ENCODE measurements at regions not wholly inside any gene's neighbourhood (a gene's known extent, or its start where the extent isn't known, plus 50 kb on each side); places are given as distances from the start of the nearest gene placed in this dataset.
"Not testable (repeated sequence)": the region's sequence is repeated elsewhere in the genome, so short reads cannot be mapped to it uniquely, and the experiment has no call there.

DNA sequence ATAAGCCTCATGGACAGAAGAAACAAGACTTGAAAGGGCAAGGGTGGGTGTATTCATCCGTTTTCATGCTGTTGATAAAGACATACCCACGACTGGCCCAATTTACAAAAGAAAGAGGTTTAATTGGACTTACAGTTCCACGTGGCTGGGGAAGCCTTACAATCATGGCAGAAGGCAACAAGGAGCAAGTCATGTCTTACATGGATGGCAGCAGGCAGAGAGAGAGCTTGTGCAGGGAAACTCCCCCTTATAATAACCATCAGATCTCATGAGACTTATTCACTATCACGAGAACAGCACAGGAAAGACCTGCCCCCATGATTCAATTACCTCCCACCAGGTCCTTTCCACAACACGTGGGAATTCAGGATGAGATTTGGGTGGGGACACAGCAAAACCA, 78.2 kb upstream of the PDZD8 start:
- Mint-ChIP-seq H3K36me3 (peaks cover 0 to 19% (median 0%) of the 10 kb centered on the region in 3 donors), H3K27me3 (peaks cover 5 to 51% (median 27%) of the 10 kb centered on the region in 5 donors), H3K9me3 (peaks cover 7 to 26% (median 10%) of the 10 kb centered on the region in 9 donors)
- H3K4me1 Mint-ChIP-seq, DNase-seq, H3K27ac Mint-ChIP-seq, POLR2A ChIA-PET, ATAC-seq, H3K4me3 Mint-ChIP-seq: not testable (repeated sequence)

DNA sequence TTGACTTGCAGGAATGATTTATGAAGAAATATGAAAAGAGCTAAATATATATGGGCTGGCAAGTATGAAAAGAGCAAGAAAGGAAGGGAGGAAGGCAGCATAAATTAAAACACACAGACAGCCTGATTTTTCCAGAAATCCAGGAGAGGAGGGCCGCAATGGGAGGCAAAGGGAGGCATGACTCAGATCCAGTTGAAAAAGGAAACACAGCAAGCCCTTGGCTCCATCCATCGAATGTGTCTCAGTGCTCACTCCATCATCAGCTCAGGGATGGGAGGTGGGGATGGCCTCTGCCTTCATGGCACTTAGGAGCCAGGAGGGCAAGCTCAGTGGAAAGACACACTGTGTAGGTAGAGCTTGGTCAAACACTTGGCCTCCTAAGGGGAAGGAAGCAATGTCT, 75.7 kb upstream of the PDZD8 start:
- no peak overlapping the region for H3K27ac Mint-ChIP-seq
- H3K27me3 Mint-ChIP-seq = peaks cover 5 to 34% (median 25%) of the 10 kb centered on the region in 5 donors

DNA sequence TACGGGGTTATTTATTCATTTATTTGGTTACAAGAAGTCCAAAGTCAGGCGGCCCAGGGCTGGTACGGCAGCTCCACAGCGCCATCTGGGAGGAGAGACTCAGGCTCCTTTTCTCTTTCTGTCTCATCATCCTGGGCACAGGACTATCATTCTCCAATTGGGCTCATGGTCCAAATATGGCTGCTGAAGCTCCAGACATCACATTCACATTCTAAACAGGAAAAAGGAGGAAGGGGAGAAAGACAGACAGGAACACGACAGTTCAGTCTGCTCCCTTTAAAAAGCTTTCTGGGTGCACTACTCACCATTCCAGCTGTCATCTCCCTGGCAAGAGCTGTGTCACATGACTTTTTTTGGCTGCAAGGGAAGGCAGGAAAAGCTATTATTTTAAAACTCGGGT, 74.4 kb upstream of the PDZD8 start:
- Mint-ChIP-seq H3K9me3 (peaks cover 17 to 64% (median 41%) of the 10 kb centered on the region in 9 donors), H3K36me3 (peaks cover 0 to 56% (median 3%) of the 10 kb centered on the region in 3 donors), H3K4me3 (no peak overlapping the region), H3K27me3 (peaks cover 6 to 38% (median 21%) of the 10 kb centered on the region in 5 donors), H3K27ac (no peak overlapping the region), H3K4me1 (peaks cover 0 to 1% (median 0%) of the 10 kb centered on the region in 4 donors)
- POLR2A ChIA-PET = no interaction called here
- ATAC-seq (no peak), DNase-seq (no peak)

More for the DNA sequence above, 75.7 kb upstream of the PDZD8 start:
- DNase-seq (no peak), ATAC-seq (no peak)
- Mint-ChIP-seq H3K36me3 (peaks cover 0 to 44% (median 0%) of the 10 kb centered on the region in 3 donors), H3K4me3 (no peak overlapping the region), H3K9me3 (peaks cover 15 to 51% (median 30%) of the 10 kb centered on the region in 9 donors), H3K4me1 (peaks cover 0 to 1% (median 0%) of the 10 kb centered on the region in 4 donors)
- POLR2A ChIA-PET = no interaction called here

DNA sequence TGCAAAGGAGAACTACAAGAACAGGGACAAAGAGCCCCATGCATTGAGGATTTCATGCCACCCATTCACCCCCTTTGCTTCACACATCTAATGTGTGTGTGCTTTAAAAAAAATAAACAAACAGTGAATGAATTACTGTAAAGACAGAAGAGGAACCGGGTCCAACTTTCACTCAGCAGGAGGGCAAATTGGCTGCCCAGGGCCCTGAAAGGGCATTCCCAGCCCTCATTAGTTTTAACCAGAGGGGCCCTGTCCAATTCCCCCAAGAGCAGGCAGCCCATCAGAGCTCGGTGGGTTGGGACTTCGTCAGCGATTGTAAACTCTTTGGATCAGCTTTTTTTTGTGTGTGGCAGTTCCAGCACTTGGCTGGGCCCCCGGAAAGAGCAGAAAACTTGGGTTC, 73.6 kb upstream of the PDZD8 start:
- ATAC-seq (no peak), DNase-seq (no peak)

DNA sequence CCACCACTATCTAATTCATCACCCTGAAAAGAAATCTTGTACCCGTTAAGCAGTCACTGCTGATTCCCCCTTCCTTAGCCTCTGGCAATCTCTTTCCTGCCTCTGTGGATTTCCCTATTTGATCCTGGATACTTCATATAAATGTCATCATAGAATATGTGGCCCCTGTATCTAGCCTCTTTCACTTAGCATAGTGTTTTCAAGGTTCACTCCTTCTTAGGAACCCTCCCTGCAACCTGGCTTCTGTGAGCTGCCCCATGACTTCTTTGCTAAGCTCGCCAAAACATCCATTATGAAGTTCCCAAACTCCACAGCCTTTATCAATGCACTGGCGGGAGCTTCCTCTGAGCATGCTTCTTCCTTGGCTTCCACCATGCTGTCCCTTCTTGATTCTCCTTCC, 70.8 kb upstream of the PDZD8 start:
- peaks cover 12 to 49% (median 38%) of the 10 kb centered on the region in 9 donors for H3K9me3 Mint-ChIP-seq
- POLR2A ChIA-PET = no interaction called here
- DNase-seq (no peak), ATAC-seq (no peak)
- H3K27me3 Mint-ChIP-seq = peaks cover 12 to 55% (median 35%) of the 10 kb centered on the region in 5 donors
- H3K4me1 Mint-ChIP-seq = peaks cover 0 to 9% (median 2%) of the 10 kb centered on the region in 4 donors
- H3K27ac Mint-ChIP-seq = no peak overlapping the region
- H3K4me3 Mint-ChIP-seq = no peak overlapping the region
- H3K36me3 Mint-ChIP-seq = peaks cover 0 to 50% (median 3%) of the 10 kb centered on the region in 3 donors

More for the DNA sequence above, 73.6 kb upstream of the PDZD8 start:
- POLR2A ChIA-PET = no interaction called here
- Mint-ChIP-seq H3K27me3 (peaks cover 6 to 39% (median 20%) of the 10 kb centered on the region in 5 donors), H3K9me3 (peaks cover 17 to 62% (median 43%) of the 10 kb centered on the region in 9 donors), H3K36me3 (peaks cover 0 to 54% (median 3%) of the 10 kb centered on the region in 3 donors), H3K27ac (no peak overlapping the region), H3K4me1 (peaks cover 0 to 1% (median 0%) of the 10 kb centered on the region in 4 donors), H3K4me3 (no peak overlapping the region)

DNA sequence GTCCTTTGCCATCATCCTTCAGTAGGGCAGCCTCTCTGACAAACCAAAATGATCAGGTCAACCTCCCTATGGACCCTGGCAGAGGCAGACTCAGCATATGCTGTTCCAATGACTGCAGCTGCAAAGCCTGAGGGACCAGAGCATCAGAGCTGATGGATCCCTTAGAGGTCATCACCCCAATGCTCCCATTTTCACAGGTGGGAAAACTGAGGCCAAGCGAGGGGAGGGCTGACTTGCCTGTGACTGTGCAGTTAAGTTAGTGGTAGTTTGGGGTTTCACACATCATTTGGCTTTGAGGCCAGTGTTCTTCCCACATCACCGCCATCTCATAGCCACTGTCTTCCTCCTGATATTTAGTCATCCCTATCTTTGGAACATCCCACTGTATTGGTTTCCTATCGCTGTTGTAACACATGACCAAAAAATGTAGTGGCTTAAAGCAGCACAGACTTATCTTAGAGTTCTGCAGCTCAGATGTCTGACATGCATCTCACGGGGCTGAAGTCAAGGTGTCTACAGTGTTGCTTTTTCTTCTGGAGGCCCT, 69.3 kb upstream of the PDZD8 start:
- no peak overlapping the region for H3K27ac Mint-ChIP-seq
- POLR2A ChIA-PET = no interaction called here
- H3K9me3 Mint-ChIP-seq = peaks cover 10 to 49% (median 38%) of the 10 kb centered on the region in 9 donors
- H3K36me3 Mint-ChIP-seq = peaks cover 0 to 45% (median 3%) of the 10 kb centered on the region in 3 donors
- peaks cover 0 to 9% (median 2%) of the 10 kb centered on the region in 4 donors for H3K4me1 Mint-ChIP-seq
- peaks cover 13 to 49% (median 28%) of the 10 kb centered on the region in 5 donors for H3K27me3 Mint-ChIP-seq
- no peak for ATAC-seq
- no peak for DNase-seq
- no peak overlapping the region for H3K4me3 Mint-ChIP-seq

DNA sequence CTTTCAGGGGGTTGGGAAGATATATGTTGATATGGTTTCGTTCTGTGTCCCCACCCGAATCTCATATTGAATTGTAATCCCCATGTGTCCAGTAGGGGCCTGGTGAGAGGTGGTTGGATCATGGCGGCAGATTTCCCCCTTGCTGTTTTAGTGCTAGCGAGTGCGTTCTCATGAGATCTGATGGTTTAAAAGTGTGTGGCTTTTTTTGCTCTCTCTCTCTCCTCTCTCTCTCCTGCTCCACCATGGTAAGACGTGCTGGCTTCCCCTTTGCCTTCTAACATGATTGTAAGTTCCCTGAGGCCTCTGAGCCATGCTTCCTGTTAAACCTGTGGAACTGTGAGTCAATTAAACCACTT, 68.4 kb upstream of the PDZD8 start:
- POLR2A ChIA-PET = no interaction called here
- Mint-ChIP-seq H3K4me1 (peaks cover 0 to 9% (median 2%) of the 10 kb centered on the region in 4 donors), H3K27me3 (peaks cover 13 to 54% (median 27%) of the 10 kb centered on the region in 5 donors), H3K4me3 (peak overlapping the region in 1 of 10 donors; percentile 53), H3K9me3 (peaks cover 10 to 44% (median 37%) of the 10 kb centered on the region in 9 donors), H3K36me3 (peaks cover 0 to 43% (median 3%) of the 10 kb centered on the region in 3 donors), H3K27ac (no peak overlapping the region)
- no peak for DNase-seq
- no peak for ATAC-seq

DNA sequence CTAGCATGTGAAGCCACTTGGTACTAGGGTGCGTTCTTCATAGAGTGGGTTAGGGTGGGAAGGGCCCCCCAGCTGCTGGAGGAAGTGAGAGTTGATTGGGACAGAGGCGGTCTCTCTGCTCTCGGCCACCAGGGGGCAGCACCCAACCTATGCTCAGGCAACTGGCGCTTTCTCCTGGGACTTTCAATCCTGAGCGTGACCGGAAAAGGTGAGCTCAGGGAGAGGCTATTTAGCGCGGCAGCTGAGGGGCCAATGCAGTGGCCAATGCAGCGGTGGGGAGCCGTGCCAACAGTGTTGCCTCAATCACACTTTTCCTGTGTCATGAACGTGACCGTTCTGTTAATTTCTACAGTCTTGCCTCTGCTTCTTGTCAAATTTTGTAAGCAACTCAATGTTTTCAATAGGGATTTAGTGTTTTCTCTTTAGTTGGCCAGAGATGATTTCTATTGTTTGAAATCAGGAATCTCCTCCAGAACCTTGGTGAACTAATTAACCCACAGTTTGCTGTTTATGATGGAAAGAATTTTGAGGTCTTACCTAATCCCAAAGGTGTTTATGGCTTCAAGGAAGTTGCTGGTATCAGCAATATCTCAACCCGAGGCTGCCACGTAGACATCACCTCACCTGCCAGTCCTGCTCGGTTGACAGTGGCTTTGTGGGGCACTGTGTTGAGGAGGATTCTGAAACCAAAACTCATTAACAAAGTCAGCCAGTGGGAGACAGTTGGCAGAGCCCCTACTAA, 67.9 kb upstream of the PDZD8 start:
- ATAC-seq (no peak), DNase-seq (peak in 9 of 10 donors; percentile 6 to 45 (median 25))
- peaks cover 8 to 39% (median 33%) of the 10 kb centered on the region in 9 donors for H3K9me3 Mint-ChIP-seq
- no peak overlapping the region for H3K27ac Mint-ChIP-seq
- peaks cover 13 to 54% (median 26%) of the 10 kb centered on the region in 5 donors for H3K27me3 Mint-ChIP-seq
- peaks cover 0 to 9% (median 2%) of the 10 kb centered on the region in 4 donors for H3K4me1 Mint-ChIP-seq
- peak overlapping the region in 5 of 10 donors; percentile 17 to 36 (median 24) for H3K4me3 Mint-ChIP-seq
- peaks cover 0 to 38% (median 3%) of the 10 kb centered on the region in 3 donors for H3K36me3 Mint-ChIP-seq
- POLR2A ChIA-PET = no interaction called here

DNA sequence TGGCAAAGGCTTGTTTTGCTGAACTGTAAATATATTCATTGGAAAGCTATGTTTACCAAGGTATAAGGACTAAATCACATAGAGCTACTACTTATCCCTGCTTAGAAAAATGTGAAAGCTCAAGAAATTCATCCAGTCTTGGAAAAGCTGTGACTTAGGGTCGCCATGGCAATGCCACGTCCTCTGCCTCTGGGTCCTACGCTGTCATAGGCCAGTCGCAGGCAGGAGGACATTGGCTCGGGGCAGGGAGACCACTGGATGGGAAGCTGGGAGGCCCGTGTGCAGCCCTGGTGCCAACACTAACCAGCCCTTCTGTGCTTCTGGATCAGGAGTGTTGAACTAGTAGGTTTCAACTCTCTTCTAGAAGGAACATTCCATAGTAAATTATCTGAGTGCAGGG, 67.3 kb upstream of the PDZD8 start:
- no peak overlapping the region for H3K27ac Mint-ChIP-seq
- H3K4me3 Mint-ChIP-seq = peak overlapping the region in 1 of 10 donors; percentile 36
- ATAC-seq (no peak), DNase-seq (no peak)
- H3K4me1 Mint-ChIP-seq = peaks cover 0 to 9% (median 2%) of the 10 kb centered on the region in 4 donors
- peaks cover 0 to 32% (median 3%) of the 10 kb centered on the region in 3 donors for H3K36me3 Mint-ChIP-seq
- peaks cover 8 to 35% (median 29%) of the 10 kb centered on the region in 9 donors for H3K9me3 Mint-ChIP-seq
- peaks cover 13 to 54% (median 26%) of the 10 kb centered on the region in 5 donors for H3K27me3 Mint-ChIP-seq
- POLR2A ChIA-PET = no interaction called here

DNA sequence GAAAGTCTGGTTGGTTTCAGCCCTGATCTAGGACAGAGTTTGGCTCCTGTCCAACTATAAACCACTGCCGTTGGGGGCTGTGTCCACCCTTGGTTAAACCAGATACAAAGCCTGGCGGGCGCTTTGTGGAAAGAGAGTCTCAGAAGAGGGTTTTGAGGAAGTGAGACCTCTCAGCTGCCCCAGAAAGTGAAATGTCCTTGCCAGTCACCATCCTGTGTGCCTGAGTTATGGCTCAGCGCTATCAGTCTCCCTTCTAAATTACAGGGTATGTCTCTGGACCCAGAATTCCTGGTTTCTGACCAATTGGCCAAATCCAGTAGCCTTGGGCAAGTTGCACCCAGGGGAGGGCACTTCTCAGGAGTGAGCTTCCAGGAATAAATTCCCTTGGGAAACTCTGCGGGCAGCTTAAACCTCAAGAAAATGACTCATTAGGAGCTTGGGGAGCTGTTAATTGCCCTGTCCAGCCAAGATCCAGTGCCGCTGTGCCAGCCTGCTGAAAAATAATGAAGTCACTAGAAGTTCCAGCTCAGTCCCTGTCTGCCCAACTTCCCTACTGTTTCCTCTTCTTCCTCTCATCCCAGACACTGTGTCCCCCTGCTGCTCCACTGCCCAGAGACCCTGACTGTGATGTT, 66.7 kb upstream of the PDZD8 start:
- H3K36me3 Mint-ChIP-seq = peaks cover 0 to 26% (median 3%) of the 10 kb centered on the region in 3 donors

DNA sequence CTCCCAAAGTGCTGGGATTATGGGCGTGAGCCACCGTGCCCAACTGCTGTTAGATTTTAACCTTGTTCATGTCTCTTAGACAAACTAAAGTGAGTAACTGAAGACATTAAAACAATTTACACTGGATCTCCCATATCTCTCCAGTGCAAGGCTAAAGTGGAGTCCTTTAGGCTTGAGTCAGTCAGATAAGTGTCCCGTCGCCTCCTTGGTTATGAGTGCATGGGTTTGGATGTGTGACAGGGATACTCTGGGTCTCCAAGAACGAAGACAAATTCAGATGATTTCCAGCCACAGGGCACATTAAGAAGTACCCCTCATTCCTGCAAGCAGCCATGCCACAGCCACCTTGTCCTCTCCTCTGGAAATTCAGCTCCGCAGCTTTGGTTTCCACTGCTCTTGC, 66.1 kb upstream of the PDZD8 start:
- peaks cover 0 to 9% (median 1%) of the 10 kb centered on the region in 4 donors for H3K4me1 Mint-ChIP-seq
- H3K27me3 Mint-ChIP-seq = peaks cover 15 to 50% (median 23%) of the 10 kb centered on the region in 5 donors
- H3K9me3 Mint-ChIP-seq = peaks cover 7 to 24% (median 18%) of the 10 kb centered on the region in 9 donors
- no peak overlapping the region for H3K4me3 Mint-ChIP-seq
- POLR2A ChIA-PET = no interaction called here
- peaks cover 0 to 20% (median 3%) of the 10 kb centered on the region in 3 donors for H3K36me3 Mint-ChIP-seq
- DNase-seq (no peak), ATAC-seq (no peak)
- H3K27ac Mint-ChIP-seq = no peak overlapping the region

More for the DNA sequence above, 66.7 kb upstream of the PDZD8 start:
- DNase-seq = no peak
- Mint-ChIP-seq H3K27ac (no peak overlapping the region), H3K27me3 (peaks cover 13 to 54% (median 25%) of the 10 kb centered on the region in 5 donors), H3K4me1 (peaks cover 0 to 9% (median 1%) of the 10 kb centered on the region in 4 donors), H3K4me3 (no peak overlapping the region), H3K9me3 (peaks cover 8 to 29% (median 23%) of the 10 kb centered on the region in 9 donors)
- POLR2A ChIA-PET = no interaction called here
- no peak for ATAC-seq

DNA sequence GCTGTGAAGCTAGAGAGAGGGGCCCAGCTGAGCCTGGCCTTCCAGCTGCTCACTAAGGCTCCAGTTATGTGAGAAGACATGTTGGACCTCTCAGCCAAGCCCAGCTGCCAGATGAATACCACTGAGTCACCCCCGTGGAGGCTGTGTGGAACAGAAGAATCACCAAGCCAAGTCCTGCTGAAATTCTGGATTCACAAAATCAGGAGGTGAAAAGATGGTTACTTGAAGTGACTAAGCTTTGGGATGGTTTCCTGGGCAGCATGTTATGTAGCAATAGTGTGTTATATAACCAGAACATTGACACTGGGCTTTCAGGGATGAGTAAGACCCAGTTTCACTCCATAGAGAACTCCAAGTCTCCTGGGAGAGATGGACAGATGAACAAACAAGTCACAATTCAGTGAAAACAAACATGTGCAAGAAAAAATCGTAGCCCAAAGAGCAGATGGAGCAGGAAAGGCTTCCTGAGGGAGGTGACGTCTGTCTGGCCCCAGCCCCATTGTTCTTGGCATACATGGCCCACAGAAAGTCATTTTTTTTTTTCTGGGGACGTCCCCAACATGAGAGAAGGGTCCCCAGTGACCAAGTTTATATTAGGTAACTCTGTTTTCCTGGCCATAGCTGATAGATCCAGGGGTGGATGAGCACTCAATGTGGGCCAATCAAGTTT, 64.1 kb upstream of the PDZD8 start:
- ATAC-seq (no peak), DNase-seq (no peak)
- Mint-ChIP-seq H3K4me3 (no peak overlapping the region), H3K4me1 (peaks cover 0 to 9% (median 1%) of the 10 kb centered on the region in 4 donors), H3K27ac (no peak overlapping the region), H3K27me3 (peaks cover 12 to 41% (median 19%) of the 10 kb centered on the region in 5 donors), H3K9me3 (peaks cover 0 to 4% (median 1%) of the 10 kb centered on the region in 9 donors), H3K36me3 (peaks cover 0 to 4% (median 0%) of the 10 kb centered on the region in 3 donors)
- POLR2A ChIA-PET = no interaction called here
